B cell (primary cell): ENCODE measurements at regions not wholly inside any gene's neighbourhood (a gene's known extent, or its start where the extent isn't known, plus 50 kb on each side); places are given as distances from the start of the nearest gene placed in this dataset.

Experiments used
- ATAC-seq: fragments of 200-7000 bp; cut with Tn5 transposase; one replicate; pipeline ENCODE4 v1.10.0; 2021; ENCODE audit warnings: low read depth, mild to moderate bottlenecking, moderate number of reproducible peaks, moderate library complexity
- CTCF ChIA-PET: fragments of 350-600 bp; sonication (Branson Sonifier 250); formaldehyde crosslinking; loops from one replicate; lab custom pipeline; 2021; ENCODE audit warnings: antibody characterized with exemption, inconsistent platforms; lab: Charles Lee
- POLR2A ChIA-PET: fragments of 350-600 bp; sonication (Branson Sonifier 250); formaldehyde crosslinking; loops from one replicate; lab custom pipeline; 2021; ENCODE audit warnings: antibody characterized with exemption; lab: Charles Lee
- DNase-seq: peaks from one replicate; pipeline ENCODE4 v3.0.0; 2013
- H2AFZ ChIP-seq: 2 replicates; pipeline ENCODE4 v1.6.1; 2012; ENCODE audit warnings: mild to moderate bottlenecking, low read depth, low read length; ENCODE audit not compliant: insufficient read depth, poor library complexity, severe bottlenecking
- H3K27ac ChIP-seq, 2 donors: 1 replicate in 1 of 2; 2 replicates in 1 of 2; pipeline ENCODE4 v1.5.1; 2012 to 2013; ENCODE audit warnings: low read length in 2 of 2, mild to moderate bottlenecking in 2 of 2, moderate library complexity in 1 of 2
- H3K27me3 ChIP-seq, 4 experiments: fragments of 200-600 bp in 1 of 4; sonication (generic) in 1 of 4; replicated peaks in 1 of 4; 1 replicate in 2 of 4; 2 replicates in 2 of 4; pipeline versions ENCODE4 v1.6.1 to v1.7.0; 2013 to 2016; ENCODE audit warnings: low read length in 3 of 4, mild to moderate bottlenecking in 2 of 4, mixed read lengths in 1 of 4, moderate library complexity in 1 of 4; ENCODE audit not compliant: insufficient read depth in 4 of 4, control insufficient read depth in 3 of 4; ENCODE audit errors: control extremely low read depth in 1 of 4
- H3K36me3 ChIP-seq, 2 experiments: replicated peaks in 1 of 2; 1 replicate in 1 of 2; 2 replicates in 1 of 2; pipeline versions ENCODE4 v1.6.1 to v1.7.1; 2013; ENCODE audit warnings: low read length in 1 of 2; ENCODE audit not compliant: insufficient read depth in 2 of 2, control insufficient read depth in 1 of 2; ENCODE audit errors: control extremely low read depth in 1 of 2, extremely low read depth in 1 of 2
- H3K4me1 ChIP-seq, 2 donors: fragments of 200-600 bp in 1 of 2; sonication (generic) in 1 of 2; 1 replicate in 1 of 2; 2 replicates in 1 of 2; pipeline versions ENCODE4 v1.5.1 to v1.6.1; 2013 to 2017; ENCODE audit warnings: low read length in 2 of 2; ENCODE audit not compliant: control insufficient read depth in 2 of 2, insufficient read depth in 2 of 2
- H3K4me2 ChIP-seq: replicated peaks from 2 replicates; pipeline ENCODE3; 2012; ENCODE audit warnings: mild to moderate bottlenecking, low read depth, low read length; ENCODE audit not compliant: poor library complexity, severe bottlenecking
- H3K4me3 ChIP-seq, 5 experiments: fragments of 200-600 bp in 1 of 5; sonication (generic) in 1 of 5; 1 replicate in 3 of 5; 2 replicates in 2 of 5; pipeline versions ENCODE4 v1.5.1 to v1.7.0; 2011 to 2016; ENCODE audit warnings: low read length in 4 of 5, mild to moderate bottlenecking in 4 of 5, low read depth in 2 of 5, control low read depth in 1 of 5, moderate library complexity in 1 of 5; ENCODE audit not compliant: insufficient read depth in 1 of 5; ENCODE audit errors: control extremely low read depth in 1 of 5, extremely low read depth in 1 of 5
- H3K79me2 ChIP-seq: fragments of 200-600 bp; sonication (generic); one replicate; pipeline ENCODE4 v1.6.0; 2016; ENCODE audit warnings: low read length; ENCODE audit not compliant: control insufficient read depth, insufficient read depth
- H3K9ac ChIP-seq: fragments of 200-600 bp; sonication (generic); 2 replicates; pipeline ENCODE4 v1.6.1; 2017; ENCODE audit warnings: mild to moderate bottlenecking, low read length, moderate library complexity
- H3K9me3 ChIP-seq, 3 donors: one replicate each; pipeline versions ENCODE4 v1.6.1 to v1.7.1; 2013; ENCODE audit warnings: low read length in 2 of 3; ENCODE audit not compliant: control insufficient read depth in 2 of 3, insufficient read depth in 1 of 3; ENCODE audit errors: control extremely low read depth in 1 of 3
- H4K20me1 ChIP-seq: 2 replicates; pipeline ENCODE4 v1.6.0; 2012; ENCODE audit warnings: mild to moderate bottlenecking, low read length; ENCODE audit not compliant: insufficient read depth, control insufficient read depth, poor library complexity, severe bottlenecking
- H3K27ac Mint-ChIP-seq: one replicate; pipeline ENCODE4 v1.8.0; 2021; ENCODE audit warnings: mixed read lengths
- H3K27me3 Mint-ChIP-seq: one replicate; pipeline ENCODE4 v1.8.0; 2021; ENCODE audit warnings: mixed read lengths
- H3K4me1 Mint-ChIP-seq: one replicate; pipeline ENCODE4 v1.8.0; 2021; ENCODE audit warnings: mixed read lengths
- H3K4me3 Mint-ChIP-seq: one replicate; pipeline ENCODE4 v1.8.0; 2021; ENCODE audit warnings: mixed read lengths
- H3K9me3 Mint-ChIP-seq: one replicate; pipeline ENCODE4 v1.8.0; 2022; ENCODE audit warnings: mixed read lengths; ENCODE audit not compliant: insufficient read depth
- EZH2 ChIP-seq: IDR thresholded peaks from 2 replicates; pipeline ENCODE4 v1.6.1; 2012; ENCODE audit warnings: borderline replicate concordance, low read depth, mild to moderate bottlenecking, moderate library complexity, low read length; ENCODE audit not compliant: insufficient read depth, poor library complexity, severe bottlenecking
- WGBS: methylation state at CpG from one replicate; pipeline ENCODE4 v1.1.5; 2013; ENCODE audit warnings: missing lambda C conversion rate; ENCODE audit not compliant: insufficient coverage; 5-methylcytosine and 5-hydroxymethylcytosine counted together
- intact Hi-C: fragments of 100-400 bp; cut with micrococcal nuclease; formaldehyde crosslinking; loops from one replicate; pipeline ENCODE4 v1.10.0; 2022
- TF ChIP-seq, protein P1 (sequence below): fragments of 200-600 bp; IDR thresholded peaks from one replicate; pipeline ENCODE4 v1.8.0; 2022; ENCODE audit warnings: antibody characterized with exemption, mild to moderate bottlenecking

DNA sequence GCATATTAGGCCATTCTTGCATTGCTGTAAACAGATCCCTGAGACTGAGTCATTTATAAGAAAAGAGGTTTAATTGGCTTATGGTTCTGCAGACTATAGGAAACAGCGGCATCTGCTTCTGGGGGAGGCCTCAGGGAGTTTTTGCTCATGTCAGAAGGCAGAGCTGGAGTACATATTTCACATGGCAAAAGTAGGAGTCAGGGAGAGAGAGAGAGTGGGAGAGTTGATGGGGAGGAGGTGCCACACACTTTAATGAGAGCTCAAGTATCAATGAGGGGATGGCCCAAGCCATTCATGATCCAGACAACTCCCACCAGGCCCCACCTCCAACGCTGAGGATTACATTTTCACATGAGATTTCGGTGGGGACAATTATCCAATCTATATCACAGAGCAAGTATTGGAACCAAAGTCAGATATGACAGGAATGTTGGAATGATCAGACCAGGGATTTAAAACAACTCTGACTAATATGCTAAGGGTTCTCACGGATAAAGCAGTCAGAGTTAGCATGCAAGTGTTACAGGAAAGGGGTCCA, 795.3 kb upstream of the CELF2 start:
- intact Hi-C loops: no loop called here
- POLR2A ChIA-PET: no interaction called here
- H3K4me1 ChIP-seq: no peaks in the 10 kb centered on the region
- no peaks in the 10 kb centered on the region for H3K9me3 ChIP-seq
- H3K79me2 ChIP-seq: no peaks in the 10 kb centered on the region
- no peak overlapping the region for H3K9ac ChIP-seq
- no peak for DNase-seq
- Mint-ChIP-seq H3K4me3 (no peak overlapping the region), H3K9me3 (no peaks in the 10 kb centered on the region), H3K4me1 (no peaks in the 10 kb centered on the region), H3K27ac (no peak overlapping the region), H3K27me3 (no peaks in the 10 kb centered on the region)
- ATAC-seq: no peak
- no peak overlapping the region for H3K27ac ChIP-seq
- no peak overlapping the region for H3K4me2 ChIP-seq
- 90% methylated on average over 1 of the region's 4 CpGs for WGBS
- H3K27me3 ChIP-seq: no peaks in the 10 kb centered on the region
- H3K4me3 ChIP-seq: no peak overlapping the region
- H3K36me3 ChIP-seq: no peaks in the 10 kb centered on the region
- TF ChIP-seq, protein P1, sequence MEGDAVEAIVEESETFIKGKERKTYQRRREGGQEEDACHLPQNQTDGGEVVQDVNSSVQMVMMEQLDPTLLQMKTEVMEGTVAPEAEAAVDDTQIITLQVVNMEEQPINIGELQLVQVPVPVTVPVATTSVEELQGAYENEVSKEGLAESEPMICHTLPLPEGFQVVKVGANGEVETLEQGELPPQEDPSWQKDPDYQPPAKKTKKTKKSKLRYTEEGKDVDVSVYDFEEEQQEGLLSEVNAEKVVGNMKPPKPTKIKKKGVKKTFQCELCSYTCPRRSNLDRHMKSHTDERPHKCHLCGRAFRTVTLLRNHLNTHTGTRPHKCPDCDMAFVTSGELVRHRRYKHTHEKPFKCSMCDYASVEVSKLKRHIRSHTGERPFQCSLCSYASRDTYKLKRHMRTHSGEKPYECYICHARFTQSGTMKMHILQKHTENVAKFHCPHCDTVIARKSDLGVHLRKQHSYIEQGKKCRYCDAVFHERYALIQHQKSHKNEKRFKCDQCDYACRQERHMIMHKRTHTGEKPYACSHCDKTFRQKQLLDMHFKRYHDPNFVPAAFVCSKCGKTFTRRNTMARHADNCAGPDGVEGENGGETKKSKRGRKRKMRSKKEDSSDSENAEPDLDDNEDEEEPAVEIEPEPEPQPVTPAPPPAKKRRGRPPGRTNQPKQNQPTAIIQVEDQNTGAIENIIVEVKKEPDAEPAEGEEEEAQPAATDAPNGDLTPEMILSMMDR: no peak
- TF ChIP-seq EZH2: no peak
- CTCF ChIA-PET: no interaction called here
- H4K20me1 ChIP-seq: no peaks in the 10 kb centered on the region
- H2AFZ ChIP-seq: no peak overlapping the region

DNA sequence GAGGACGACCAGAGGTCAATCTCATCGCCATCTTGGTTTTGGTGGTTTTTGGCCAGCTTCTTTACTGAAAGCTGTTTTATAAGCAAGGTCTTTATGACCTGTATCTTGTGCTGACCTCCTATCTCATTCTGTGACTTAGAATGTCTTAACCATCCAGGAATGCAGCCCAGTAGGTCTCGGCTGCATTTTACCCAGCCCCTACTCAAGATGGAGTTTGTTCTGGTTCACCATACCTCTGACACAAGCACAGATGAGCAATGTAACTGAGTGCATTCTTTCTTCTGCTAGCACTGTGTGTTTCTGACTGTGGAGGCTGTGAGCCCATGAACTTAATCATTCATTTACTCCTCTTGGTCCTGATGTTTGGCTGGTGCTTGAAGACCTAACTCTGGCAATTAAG, 794.5 kb upstream of the CELF2 start:
- intact Hi-C loops: no loop called here
- no peak for ATAC-seq
- Histone ChIP-seq H2AFZ (no peak overlapping the region), H3K36me3 (no peaks in the 10 kb centered on the region), H3K79me2 (no peaks in the 10 kb centered on the region), H3K27me3 (no peaks in the 10 kb centered on the region), H3K4me2 (no peak overlapping the region), H3K9ac (no peak overlapping the region), H4K20me1 (no peaks in the 10 kb centered on the region), H3K4me1 (no peaks in the 10 kb centered on the region), H3K4me3 (no peak overlapping the region), H3K27ac (no peak overlapping the region), H3K9me3 (no peaks in the 10 kb centered on the region)
- TF ChIP-seq, protein P1: no peak
- TF ChIP-seq EZH2: no peak
- no CpG with 5 or more reads among the region's 3 CpGs for WGBS
- ChIA-PET POLR2A (no interaction called here), CTCF (no interaction called here)
- Mint-ChIP-seq H3K27me3 (no peaks in the 10 kb centered on the region), H3K4me1 (no peaks in the 10 kb centered on the region), H3K9me3 (no peaks in the 10 kb centered on the region), H3K4me3 (no peak overlapping the region), H3K27ac (no peak overlapping the region)
- no peak for DNase-seq
